Mammary epithelial cell (primary cell): ENCODE measurements at regions not wholly inside any gene's neighbourhood (a gene's known extent, or its start where the extent isn't known, plus 50 kb on each side); places are given as distances from the start of the nearest gene placed in this dataset.

ENCODE experiments used
- EZH2 ChIP-seq: IDR thresholded peaks from 2 replicates; pipeline ENCODE4 v1.6.1; 2012; ENCODE audit warnings: low read length, inconsistent platforms, borderline replicate concordance
- TF ChIP-seq, protein P1 (sequence below), 2 donors: IDR thresholded peaks in 1 of 2; conservative IDR thresholded peaks in 1 of 2; 2 replicates each; pipeline ENCODE4 v1.5.1; 2011 to 2012; ENCODE audit warnings: inconsistent platforms in 2 of 2, low read length in 2 of 2, mild to moderate bottlenecking in 2 of 2, control low read depth in 1 of 2, low read depth in 1 of 2; ENCODE audit not compliant: insufficient read depth in 1 of 2; ENCODE audit errors: extremely low read depth in 1 of 2

DNA sequence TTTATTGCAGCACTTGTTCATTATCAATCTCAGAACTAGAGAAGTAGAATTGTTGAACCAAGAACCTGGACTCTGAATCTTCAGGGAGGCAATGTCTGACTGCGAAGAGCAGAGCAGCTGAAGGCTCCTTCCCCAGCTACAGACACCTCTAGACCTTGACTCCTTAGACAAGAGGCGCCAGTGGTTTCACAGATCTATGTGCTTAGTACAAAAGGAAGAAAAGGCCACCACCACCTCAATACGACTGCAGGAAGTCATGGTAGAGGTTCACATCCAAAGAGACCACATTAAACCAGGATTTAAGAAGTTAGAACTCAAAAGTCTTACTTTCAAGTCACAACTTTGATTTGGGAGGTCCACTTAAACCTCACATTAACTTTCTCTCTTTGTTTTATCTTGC, 158.1 kb upstream of the VRK2 start:
- TF ChIP-seq, protein P1, sequence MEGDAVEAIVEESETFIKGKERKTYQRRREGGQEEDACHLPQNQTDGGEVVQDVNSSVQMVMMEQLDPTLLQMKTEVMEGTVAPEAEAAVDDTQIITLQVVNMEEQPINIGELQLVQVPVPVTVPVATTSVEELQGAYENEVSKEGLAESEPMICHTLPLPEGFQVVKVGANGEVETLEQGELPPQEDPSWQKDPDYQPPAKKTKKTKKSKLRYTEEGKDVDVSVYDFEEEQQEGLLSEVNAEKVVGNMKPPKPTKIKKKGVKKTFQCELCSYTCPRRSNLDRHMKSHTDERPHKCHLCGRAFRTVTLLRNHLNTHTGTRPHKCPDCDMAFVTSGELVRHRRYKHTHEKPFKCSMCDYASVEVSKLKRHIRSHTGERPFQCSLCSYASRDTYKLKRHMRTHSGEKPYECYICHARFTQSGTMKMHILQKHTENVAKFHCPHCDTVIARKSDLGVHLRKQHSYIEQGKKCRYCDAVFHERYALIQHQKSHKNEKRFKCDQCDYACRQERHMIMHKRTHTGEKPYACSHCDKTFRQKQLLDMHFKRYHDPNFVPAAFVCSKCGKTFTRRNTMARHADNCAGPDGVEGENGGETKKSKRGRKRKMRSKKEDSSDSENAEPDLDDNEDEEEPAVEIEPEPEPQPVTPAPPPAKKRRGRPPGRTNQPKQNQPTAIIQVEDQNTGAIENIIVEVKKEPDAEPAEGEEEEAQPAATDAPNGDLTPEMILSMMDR (conservative IDR thresholded peaks at IDR 0.05 in 1 of 2, IDR thresholded peaks at IDR 0.05 in 1 of 2; ENCODE audit: extremely low read depth in 1 of 2, insufficient read depth in 1 of 2, low read depth in 1 of 2, low read length in 2 of 2), result no peak
- no peak for TF ChIP-seq EZH2
